ENCODE measurements at regions not wholly inside any gene's neighbourhood (a gene's known extent, or its start where the extent isn't known, plus 50 kb on each side); places are given as distances from the start of the nearest gene placed in this dataset.

- CTCF ChIA-PET (ENCODE audit: low intra/inter-chr PET ratio): no interaction called here
- no peaks in the 10 kb centered on the region for H3K36me3 ChIP-seq (ENCODE audit: control insufficient read depth, insufficient read depth, low read length)
- no peaks in the 10 kb centered on the region for H4K20me1 ChIP-seq (replicated peaks; ENCODE audit: control insufficient read depth, insufficient read depth, low read length)
- ATAC-seq: no peak
- no peak overlapping the region for H3K9ac ChIP-seq (ENCODE audit: insufficient read depth in 1 of 2, low read depth in 2 of 2, low read length in 2 of 2)
- intact Hi-C loops (cut with micrococcal nuclease): no loop called here
- no peak overlapping the region for H3K27ac ChIP-seq (ENCODE audit: extremely low read depth, low read depth, low read length)
- no peaks in the 10 kb centered on the region for H3K4me1 ChIP-seq (replicated peaks in 1 of 2; ENCODE audit: control insufficient read depth in 2 of 2, insufficient read depth in 2 of 2, low read length in 2 of 2)
- no peaks in the 10 kb centered on the region for H3K27me3 ChIP-seq (ENCODE audit: control insufficient read depth in 2 of 2, insufficient read depth in 2 of 2, low read length in 2 of 2)
- WGBS (ENCODE audit: insufficient coverage, low coverage, missing lambda C conversion rate): 0% methylated on average over 3 of the region's 3 CpGs
- H3K9me1 ChIP-seq (ENCODE audit: control insufficient read depth, insufficient read depth, low read length): no peaks in the 10 kb centered on the region
- TF ChIP-seq CEBPG (CRISPR knock-in tag; IDR thresholded peaks at IDR 0.05) (no peak), CEBPG (tag; conservative IDR thresholded peaks at IDR 0.05 in 1 of 2, IDR thresholded peaks at IDR 0.05 in 1 of 2) (0 out of 4 replicates have a peak, but pooled peaks of 1 of the 2 experiments have one; percentile 9), RHOXF2B (CRISPR knock-in tag; conservative IDR thresholded peaks at IDR 0.05) (no peak), USF1 (CRISPR knock-in tag; IDR thresholded peaks at IDR 0.05) (no peak), GABPA (tag; conservative IDR thresholded peaks at IDR 0.05; ENCODE audit: low read depth) (no peak), SREBF1 (IDR thresholded peaks at IDR 0.05; ENCODE audit: borderline replicate concordance, low read depth, low read length) (no peak)
- H3K4me2 ChIP-seq (ENCODE audit: insufficient read depth, low read length): no peak overlapping the region
- no peak for FAIRE-seq
- in situ Hi-C loops (cut with MboI): no loop called here
- no peak overlapping the region for H3K4me3 ChIP-seq
- BruUV-seq (replicated peaks): no TSS peak
- no peaks in the 10 kb centered on the region for H3K9me3 ChIP-seq (replicated peaks; ENCODE audit: control insufficient read depth, insufficient read depth, low read depth, low read length)
- no peaks in the 10 kb centered on the region for H3K79me2 ChIP-seq (ENCODE audit: control insufficient read depth, insufficient read depth, low read length)
- POLR2A ChIA-PET: no interaction called here
- H2AFZ ChIP-seq (ENCODE audit: low read depth, low read length): no peak overlapping the region
- no peak for DNase-seq (ENCODE audit: extremely low read depth in 1 of 4, low spot score in 3 of 4)
These were observed 655.3 kb downstream of the LRRC70 start for GRCh38 chr5:63233911-63234310.

- DNase-seq (ENCODE audit: extremely low read depth in 1 of 4, low spot score in 3 of 4): no peak
- Histone ChIP-seq H4K20me1 (replicated peaks; ENCODE audit: control insufficient read depth, insufficient read depth, low read length) (no peaks in the 10 kb centered on the region), H3K9me3 (replicated peaks; ENCODE audit: control insufficient read depth, insufficient read depth, low read depth, low read length) (no peaks in the 10 kb centered on the region), H3K9ac (ENCODE audit: insufficient read depth in 1 of 2, low read depth in 2 of 2, low read length in 2 of 2) (no peak overlapping the region), H3K27ac (ENCODE audit: extremely low read depth, low read depth, low read length) (no peak overlapping the region), H3K4me1 (replicated peaks in 1 of 2; ENCODE audit: control insufficient read depth in 2 of 2, insufficient read depth in 2 of 2, low read length in 2 of 2) (no peaks in the 10 kb centered on the region), H3K36me3 (ENCODE audit: control insufficient read depth, insufficient read depth, low read length) (no peaks in the 10 kb centered on the region), H3K4me3 (no peak overlapping the region), H3K4me2 (ENCODE audit: insufficient read depth, low read length) (no peak overlapping the region), H3K79me2 (ENCODE audit: control insufficient read depth, insufficient read depth, low read length) (no peaks in the 10 kb centered on the region), H2AFZ (ENCODE audit: low read depth, low read length) (no peak overlapping the region), H3K27me3 (ENCODE audit: control insufficient read depth in 2 of 2, insufficient read depth in 2 of 2, low read length in 2 of 2) (no peaks in the 10 kb centered on the region), H3K9me1 (ENCODE audit: control insufficient read depth, insufficient read depth, low read length) (no peaks in the 10 kb centered on the region)
- FAIRE-seq: no peak
- WGBS (ENCODE audit: insufficient coverage, low coverage, missing lambda C conversion rate): 0% methylated on average over 1 of the region's 1 CpG
- BruUV-seq (replicated peaks): no TSS peak
- in situ Hi-C loops (cut with MboI): no loop called here
- intact Hi-C loops (cut with micrococcal nuclease): no loop called here
- no peak for ATAC-seq
- CTCF ChIA-PET (ENCODE audit: low intra/inter-chr PET ratio): no interaction called here
- TF ChIP-seq ZNF282 (CRISPR knock-in tag; IDR thresholded peaks at IDR 0.05) (no peak), RAD51 (IDR thresholded peaks at IDR 0.05; ENCODE audit: borderline replicate concordance, low read depth) (no peak), CTBP1 (IDR thresholded peaks at IDR 0.05; ENCODE audit: borderline replicate concordance) (no peak), NCOA2 (IDR thresholded peaks at IDR 0.05; ENCODE audit: partially characterized antibody in 2 of 2) (no peak), ZNF431 (CRISPR knock-in tag; IDR thresholded peaks at IDR 0.05) (no peak)
- POLR2A ChIA-PET: no interaction called here
These were observed 654.7 kb downstream of the LRRC70 start for GRCh38 chr5:63233361-63233760.

Data from K562 (cell line).